ENCODE measurements at regions not wholly inside any gene's neighbourhood (a gene's known extent, or its start where the extent isn't known, plus 50 kb on each side); places are given as distances from the start of the nearest gene placed in this dataset.

- H3K36me3 Mint-ChIP-seq (ENCODE audit: low read depth), result no peaks in the 10 kb centered on the region
- H3K4me1 Mint-ChIP-seq (ENCODE audit: low read depth), result no peaks in the 10 kb centered on the region
- H3K4me3 Mint-ChIP-seq, result no peak overlapping the region
- H3K9me3 Mint-ChIP-seq, result no peaks in the 10 kb centered on the region
- H3K27me3 Mint-ChIP-seq (ENCODE audit: low read depth), result peaks cover 8% of the 10 kb centered on the region
- no peak overlapping the region for H3K27ac Mint-ChIP-seq
These were observed 725.6 kb upstream of the ID2 start for GRCh38 chr2:7956126-7956689.

DNA sequence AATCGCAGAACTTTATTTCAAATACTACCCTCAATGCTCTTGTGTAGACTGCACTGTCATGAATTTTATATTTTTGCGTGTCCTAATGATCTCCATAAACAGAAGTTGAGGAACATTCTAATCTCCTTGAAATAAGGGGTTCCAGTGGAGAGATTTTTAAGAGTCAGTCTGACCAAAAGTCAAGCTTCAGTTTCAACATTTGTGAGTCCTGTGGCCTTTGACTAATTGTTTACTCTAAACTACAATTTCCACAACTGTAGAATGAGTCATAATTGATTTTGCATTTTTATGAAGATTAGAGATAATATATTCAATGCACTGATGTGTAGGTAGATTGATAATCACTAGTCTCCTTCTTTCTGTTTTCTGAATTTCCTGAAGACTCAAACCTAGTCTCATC is 720.3 kb upstream of the ID2 start:
- H3K4me1 Mint-ChIP-seq (ENCODE audit: low read depth), result peaks cover 2% of the 10 kb centered on the region
- H3K36me3 Mint-ChIP-seq (ENCODE audit: low read depth), result peaks cover 3% of the 10 kb centered on the region

GRCh38 chr2:7962161-7962560 is 719.7 kb upstream of the ID2 start:
- H3K27ac Mint-ChIP-seq, result no peak overlapping the region
- peaks cover 3% of the 10 kb centered on the region for H3K36me3 Mint-ChIP-seq (ENCODE audit: low read depth)
- no peaks in the 10 kb centered on the region for H3K27me3 Mint-ChIP-seq (ENCODE audit: low read depth)
- peaks cover 4% of the 10 kb centered on the region for H3K9me3 Mint-ChIP-seq
- H3K4me3 Mint-ChIP-seq, result no peak overlapping the region
- H3K4me1 Mint-ChIP-seq (ENCODE audit: low read depth), result peaks cover 2% of the 10 kb centered on the region

More for the DNA sequence above, 720.3 kb upstream of the ID2 start:
- Mint-ChIP-seq H3K27me3 (ENCODE audit: low read depth) (no peaks in the 10 kb centered on the region), H3K9me3 (peaks cover 4% of the 10 kb centered on the region), H3K27ac (no peak overlapping the region), H3K4me3 (no peak overlapping the region)

DNA sequence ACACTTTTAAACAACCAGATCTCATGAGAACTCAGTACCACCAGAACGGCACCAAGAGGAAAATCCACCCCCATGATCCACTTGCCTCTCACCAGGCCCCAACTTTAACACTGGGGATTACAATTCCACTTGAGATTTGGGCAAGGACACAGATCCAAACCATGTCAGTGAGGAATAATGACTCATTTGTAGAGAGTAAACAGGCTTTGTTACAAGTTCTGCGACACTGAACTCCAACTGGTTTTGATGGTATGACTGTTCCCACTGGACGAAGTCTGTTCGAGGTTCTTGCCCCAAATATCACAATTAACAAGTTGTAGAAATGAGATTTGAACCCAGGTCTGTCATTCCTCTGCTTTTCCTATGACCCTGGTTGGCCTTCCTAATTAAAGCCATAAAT is 718.1 kb upstream of the ID2 start:
- Mint-ChIP-seq H3K9me3 (peaks cover 4% of the 10 kb centered on the region), H3K36me3 (ENCODE audit: low read depth) (peaks cover 3% of the 10 kb centered on the region), H3K4me3 (no peak overlapping the region), H3K4me1 (ENCODE audit: low read depth) (peaks cover 2% of the 10 kb centered on the region), H3K27ac (no peak overlapping the region), H3K27me3 (ENCODE audit: low read depth) (no peaks in the 10 kb centered on the region)

GRCh38 chr2:7966032-7966431 is 715.8 kb upstream of the ID2 start:
- peaks cover 5% of the 10 kb centered on the region for H3K27me3 Mint-ChIP-seq (ENCODE audit: low read depth)
- peaks cover 3% of the 10 kb centered on the region for H3K36me3 Mint-ChIP-seq (ENCODE audit: low read depth)
- H3K4me1 Mint-ChIP-seq (ENCODE audit: low read depth), result peaks cover 2% of the 10 kb centered on the region
- H3K27ac Mint-ChIP-seq, result no peak overlapping the region
- H3K4me3 Mint-ChIP-seq, result no peak overlapping the region
- H3K9me3 Mint-ChIP-seq, result peaks cover 4% of the 10 kb centered on the region

GRCh38 chr2:7967707-7968405 is 714.0 kb upstream of the ID2 start:
- Mint-ChIP-seq H3K27me3 (ENCODE audit: low read depth) (peaks cover 5% of the 10 kb centered on the region), H3K9me3 (peaks cover 4% of the 10 kb centered on the region), H3K4me3 (no peak overlapping the region)

DNA sequence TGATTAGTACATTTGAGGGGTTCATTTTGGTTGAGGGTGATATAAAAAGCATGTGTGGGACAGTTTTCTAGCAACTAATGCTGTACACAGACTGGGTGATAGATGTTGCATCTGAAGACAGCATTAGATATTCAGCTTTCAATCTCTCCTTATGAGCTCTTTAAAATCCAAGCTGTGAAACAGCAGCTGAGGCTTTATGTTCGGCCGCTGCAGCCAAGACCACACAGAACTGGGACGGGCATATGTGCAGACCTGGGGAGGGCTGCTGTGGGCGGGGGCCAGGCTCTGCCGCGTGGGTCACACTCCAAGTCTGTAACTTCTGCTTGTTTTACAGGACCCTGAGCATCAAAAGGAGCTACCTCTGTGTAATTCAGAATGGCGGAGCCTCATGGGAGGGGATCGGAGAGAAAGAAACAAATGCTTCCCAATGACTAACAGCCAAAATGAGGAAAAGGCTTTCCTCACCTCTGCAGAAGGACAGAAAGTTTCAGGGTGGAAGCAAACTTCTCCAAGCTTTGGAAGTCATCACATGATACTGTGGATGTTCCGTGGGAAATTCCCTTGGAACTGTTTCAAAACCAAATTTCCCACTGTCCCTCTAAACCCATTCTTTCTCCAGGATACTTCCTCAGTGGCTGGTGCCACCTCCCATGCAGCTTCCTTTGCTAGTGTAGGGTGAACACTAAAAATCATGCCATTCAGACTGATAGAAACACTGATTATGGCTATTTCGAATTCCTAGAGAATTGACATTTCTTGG is 711.9 kb upstream of the ID2 start:
- Mint-ChIP-seq H3K4me1 (ENCODE audit: low read depth) (no peaks in the 10 kb centered on the region), H3K4me3 (no peak overlapping the region), H3K27ac (no peak overlapping the region), H3K27me3 (ENCODE audit: low read depth) (peaks cover 14% of the 10 kb centered on the region), H3K9me3 (no peaks in the 10 kb centered on the region), H3K36me3 (ENCODE audit: low read depth) (no peaks in the 10 kb centered on the region)

More at GRCh38 chr2:7967707-7968405, 714.0 kb upstream of the ID2 start:
- H3K4me1 Mint-ChIP-seq (ENCODE audit: low read depth), result no peaks in the 10 kb centered on the region
- H3K36me3 Mint-ChIP-seq (ENCODE audit: low read depth), result no peaks in the 10 kb centered on the region
- no peak overlapping the region for H3K27ac Mint-ChIP-seq

- H3K27ac Mint-ChIP-seq, result no peak overlapping the region
- H3K4me1 Mint-ChIP-seq (ENCODE audit: low read depth), result no peaks in the 10 kb centered on the region
- H3K27me3 Mint-ChIP-seq (ENCODE audit: low read depth), result peaks cover 14% of the 10 kb centered on the region
- no peak overlapping the region for H3K4me3 Mint-ChIP-seq
- no peaks in the 10 kb centered on the region for H3K36me3 Mint-ChIP-seq (ENCODE audit: low read depth)
- no peaks in the 10 kb centered on the region for H3K9me3 Mint-ChIP-seq
These were observed 710.6 kb upstream of the ID2 start for GRCh38 chr2:7971248-7971647.

GRCh38 chr2:7971841-7972240 is 710.0 kb upstream of the ID2 start:
- Mint-ChIP-seq H3K4me3 (no peak overlapping the region), H3K27ac (no peak overlapping the region), H3K9me3 (no peaks in the 10 kb centered on the region), H3K36me3 (ENCODE audit: low read depth) (no peaks in the 10 kb centered on the region), H3K27me3 (ENCODE audit: low read depth) (peaks cover 15% of the 10 kb centered on the region), H3K4me1 (ENCODE audit: low read depth) (no peaks in the 10 kb centered on the region)

DNA sequence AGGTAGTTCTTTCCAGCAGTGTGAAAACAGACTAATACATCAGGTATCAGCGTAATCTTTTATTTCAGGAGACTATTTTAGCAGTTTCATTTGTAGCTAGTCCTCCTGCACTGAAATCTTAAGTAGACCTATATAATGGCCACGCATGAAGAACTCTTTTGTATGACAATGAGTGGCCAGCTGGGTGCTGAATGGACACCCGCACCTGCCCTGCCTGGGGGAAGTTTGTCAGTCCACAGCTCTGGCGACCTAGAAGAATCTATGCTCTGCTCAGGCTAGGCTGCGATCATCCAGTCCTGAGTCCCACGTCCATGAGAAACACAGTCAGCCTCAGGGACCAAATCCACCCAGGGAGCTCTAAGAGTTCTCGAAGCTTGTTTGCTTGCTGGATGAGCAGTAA is 709.2 kb upstream of the ID2 start:
- Mint-ChIP-seq H3K4me1 (ENCODE audit: low read depth) (no peaks in the 10 kb centered on the region), H3K27me3 (ENCODE audit: low read depth) (peaks cover 17% of the 10 kb centered on the region), H3K9me3 (no peaks in the 10 kb centered on the region), H3K36me3 (ENCODE audit: low read depth) (no peaks in the 10 kb centered on the region), H3K27ac (no peak overlapping the region), H3K4me3 (no peak overlapping the region)

DNA sequence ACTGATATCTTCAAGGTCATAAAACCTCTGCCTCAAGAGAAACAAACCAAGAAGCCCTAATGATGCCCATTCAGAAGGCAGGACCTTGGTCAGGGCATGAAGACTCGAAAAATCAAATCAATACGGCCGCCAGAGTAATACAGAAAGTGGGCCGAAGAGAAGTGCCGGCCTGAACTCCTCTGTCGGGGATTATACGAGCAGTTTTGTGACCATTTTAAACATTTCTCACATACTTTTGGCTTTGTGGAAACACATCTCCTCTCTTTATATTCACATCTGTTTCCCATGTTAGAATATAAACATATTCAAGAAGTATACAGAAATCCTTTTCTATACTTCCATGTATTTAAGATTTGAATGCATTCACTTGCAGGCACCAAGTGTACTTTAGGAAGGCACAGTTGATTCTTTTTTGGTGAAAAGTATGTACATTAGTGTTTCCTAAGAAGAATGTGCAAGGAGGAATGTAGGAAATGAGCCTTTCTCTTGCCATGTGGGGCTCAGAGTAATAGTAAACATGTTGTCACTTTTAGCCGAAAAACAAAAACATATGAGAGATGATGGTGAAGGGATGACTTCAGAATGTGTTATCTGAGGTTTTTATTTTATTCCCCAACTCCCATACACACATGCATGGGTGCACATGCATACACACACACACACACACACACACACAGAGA is 707.9 kb upstream of the ID2 start:
- Mint-ChIP-seq H3K4me1 (ENCODE audit: low read depth) (peaks cover 4% of the 10 kb centered on the region), H3K36me3 (ENCODE audit: low read depth) (no peaks in the 10 kb centered on the region), H3K9me3 (no peaks in the 10 kb centered on the region), H3K27me3 (ENCODE audit: low read depth) (peaks cover 17% of the 10 kb centered on the region), H3K27ac (no peak overlapping the region), H3K4me3 (no peak overlapping the region)

GRCh38 chr2:7974936-7975335 is 706.9 kb upstream of the ID2 start:
- no peak overlapping the region for H3K27ac Mint-ChIP-seq
- H3K9me3 Mint-ChIP-seq, result no peaks in the 10 kb centered on the region
- H3K4me3 Mint-ChIP-seq, result no peak overlapping the region
- H3K4me1 Mint-ChIP-seq (ENCODE audit: low read depth), result peaks cover 4% of the 10 kb centered on the region
- H3K27me3 Mint-ChIP-seq (ENCODE audit: low read depth), result peaks cover 12% of the 10 kb centered on the region
- no peaks in the 10 kb centered on the region for H3K36me3 Mint-ChIP-seq (ENCODE audit: low read depth)

- Mint-ChIP-seq H3K27me3 (ENCODE audit: low read depth) (peaks cover 12% of the 10 kb centered on the region), H3K36me3 (ENCODE audit: low read depth) (no peaks in the 10 kb centered on the region), H3K4me3 (no peak overlapping the region), H3K4me1 (ENCODE audit: low read depth) (peaks cover 4% of the 10 kb centered on the region), H3K27ac (no peak overlapping the region), H3K9me3 (no peaks in the 10 kb centered on the region)
These were observed 705.6 kb upstream of the ID2 start for GRCh38 chr2:7976206-7976605.

DNA sequence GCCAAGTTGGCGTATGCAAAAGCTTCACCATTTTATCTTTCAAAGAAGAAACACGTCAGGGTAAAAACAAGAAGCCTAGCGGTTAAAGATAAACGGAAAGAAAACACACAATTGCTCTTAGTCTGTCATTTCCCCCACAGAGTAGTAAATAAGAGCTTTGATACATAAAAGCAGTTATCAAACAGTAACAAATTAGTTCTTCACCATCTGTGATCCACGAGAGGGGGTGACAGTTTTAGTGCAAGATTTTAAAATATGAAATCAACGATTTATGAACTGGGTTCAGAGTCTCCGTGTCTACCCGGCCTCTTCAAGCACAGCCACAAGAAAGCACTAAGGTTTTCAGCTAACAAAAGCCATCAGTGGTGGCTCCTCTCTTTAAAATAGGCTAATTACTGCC is 703.9 kb upstream of the ID2 start:
- Mint-ChIP-seq H3K4me1 (ENCODE audit: low read depth) (peaks cover 4% of the 10 kb centered on the region), H3K36me3 (ENCODE audit: low read depth) (no peaks in the 10 kb centered on the region), H3K27me3 (ENCODE audit: low read depth) (peaks cover 12% of the 10 kb centered on the region), H3K27ac (peak overlapping the region; percentile 28), H3K9me3 (peaks cover 9% of the 10 kb centered on the region), H3K4me3 (no peak overlapping the region)
